GM21360 (cell line): ENCODE measurements at regions not wholly inside any gene's neighbourhood (a gene's known extent, or its start where the extent isn't known, plus 50 kb on each side); places are given as distances from the start of the nearest gene placed in this dataset.
A peak's percentile ranks its signal among the peaks of the same experiment; 100 is the strongest.
"Not testable (repeated sequence)": the region's sequence is repeated elsewhere in the genome, so short reads cannot be mapped to it uniquely, and the experiment has no call there.

Experiments
- ATAC-seq: cut with Tn5 transposase; IDR thresholded peaks from one replicate; pipeline ENCODE4 v1.9.1; 2021; ENCODE audit warnings: mild to moderate bottlenecking, moderate library complexity; ENCODE audit not compliant: unreplicated experiment

DNA sequence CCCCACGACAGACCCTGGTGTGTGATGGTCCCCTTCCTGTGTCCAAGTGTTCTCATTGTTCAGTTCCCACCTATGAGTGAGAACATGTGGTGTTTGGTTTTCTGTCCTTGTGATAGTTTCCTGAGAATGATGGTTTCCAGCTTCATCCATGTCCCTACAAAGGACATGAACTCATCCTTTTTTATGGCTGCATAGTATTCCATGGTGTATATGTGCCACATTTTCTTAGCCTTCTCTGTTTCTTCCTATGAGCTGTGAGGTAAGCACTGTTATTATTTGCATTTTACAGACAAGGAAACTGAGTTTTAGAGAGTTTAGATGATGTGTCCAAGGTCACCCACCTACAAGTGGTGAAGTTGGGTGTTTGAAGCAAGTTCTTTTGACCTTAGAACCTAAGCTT lies 51.1 kb upstream of the BNC1 start:
- ATAC-seq, result not testable (repeated sequence)

- no peak for ATAC-seq
These were observed 54.9 kb upstream of the BNC1 start for GRCh38 chr15:83339396-83339795.

DNA sequence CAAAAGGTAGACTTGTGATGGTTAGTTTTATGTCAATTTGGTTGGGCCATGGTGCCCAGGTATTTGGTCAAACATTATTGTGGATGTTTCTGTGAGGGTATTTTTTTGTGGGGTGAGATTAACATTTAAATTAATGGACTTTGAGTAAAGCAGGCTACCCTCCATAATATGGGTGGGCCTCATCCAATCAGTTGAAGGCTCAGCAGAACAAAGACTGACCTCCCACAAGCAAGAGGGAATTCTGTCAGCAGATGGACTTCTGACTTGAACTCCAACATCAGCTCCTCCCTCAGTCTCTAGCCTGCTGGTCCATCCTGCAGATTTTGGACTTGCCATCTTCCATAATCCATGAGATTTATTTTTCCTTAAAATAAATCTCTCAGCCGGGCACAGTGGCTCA lies 55.6 kb upstream of the BNC1 start:
- no peak for ATAC-seq

DNA sequence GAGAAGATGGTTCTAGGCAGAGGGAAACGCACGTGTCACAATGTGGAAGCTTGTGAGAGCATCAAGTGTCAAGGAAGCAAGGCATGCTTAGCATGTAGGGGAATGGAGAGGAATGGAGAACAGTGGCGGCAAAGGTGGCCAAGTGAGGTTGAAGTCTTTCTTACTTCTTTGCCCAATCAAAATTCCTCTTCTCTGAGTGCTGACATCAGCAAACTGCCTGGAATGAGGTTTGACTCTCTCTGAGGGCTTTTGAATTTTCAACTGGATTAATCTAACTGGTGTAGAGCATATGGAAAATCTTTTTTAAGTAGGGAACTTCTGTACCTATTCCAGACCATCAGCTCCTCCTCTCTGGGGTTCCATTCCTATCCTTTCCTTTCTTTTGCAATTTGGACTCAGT lies 61.9 kb upstream of the BNC1 start:
- no peak for ATAC-seq

GRCh38 chr15:83352119-83352518 lies 67.7 kb upstream of the BNC1 start:
- no peak for ATAC-seq

DNA sequence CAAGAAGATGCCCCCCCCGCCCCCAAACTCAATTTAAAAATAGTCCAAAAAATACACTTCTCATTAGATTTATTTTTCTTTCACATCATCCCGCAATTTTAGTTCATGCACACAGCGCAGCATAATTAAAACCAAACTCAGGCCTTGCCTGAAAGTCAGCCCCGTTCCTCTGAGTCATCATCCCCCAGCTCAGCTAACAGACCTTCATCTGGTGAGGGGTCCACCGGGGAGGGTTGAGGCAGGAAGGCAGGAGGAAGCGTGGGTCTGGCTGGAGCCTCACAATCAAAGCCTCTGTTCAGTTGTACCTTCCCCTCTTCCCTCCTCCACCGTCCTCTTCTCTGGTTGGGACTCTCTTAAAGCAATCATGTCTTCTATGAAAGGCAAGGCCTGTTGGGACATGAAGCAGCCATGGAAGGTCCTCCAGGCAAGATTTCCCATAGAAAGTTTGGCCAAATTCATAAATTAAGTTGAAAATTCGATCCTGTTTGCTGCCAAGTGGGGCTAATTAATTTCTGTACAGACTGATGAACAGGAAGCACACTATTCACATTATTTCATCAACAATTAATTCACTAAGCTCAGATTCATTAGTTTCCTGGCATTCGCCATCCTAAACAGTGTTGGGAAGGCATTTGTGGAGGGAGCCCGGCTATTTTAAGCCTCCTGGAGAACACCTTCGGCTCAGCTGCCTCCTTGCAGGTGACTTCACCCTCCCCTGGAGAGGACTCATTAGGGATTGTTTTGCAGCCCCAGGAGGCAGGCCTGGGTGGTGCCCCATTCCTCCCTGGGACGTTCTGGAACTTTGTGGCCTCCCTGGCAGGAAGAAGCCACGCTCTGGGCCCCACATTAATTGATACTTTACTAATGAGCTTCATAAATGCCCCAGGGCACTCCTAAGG lies 72.3 kb upstream of the BNC1 start:
- ATAC-seq, result no peak

- no peak for ATAC-seq
These were observed 74.6 kb upstream of the BNC1 start for GRCh38 chr15:83358972-83359564.

DNA sequence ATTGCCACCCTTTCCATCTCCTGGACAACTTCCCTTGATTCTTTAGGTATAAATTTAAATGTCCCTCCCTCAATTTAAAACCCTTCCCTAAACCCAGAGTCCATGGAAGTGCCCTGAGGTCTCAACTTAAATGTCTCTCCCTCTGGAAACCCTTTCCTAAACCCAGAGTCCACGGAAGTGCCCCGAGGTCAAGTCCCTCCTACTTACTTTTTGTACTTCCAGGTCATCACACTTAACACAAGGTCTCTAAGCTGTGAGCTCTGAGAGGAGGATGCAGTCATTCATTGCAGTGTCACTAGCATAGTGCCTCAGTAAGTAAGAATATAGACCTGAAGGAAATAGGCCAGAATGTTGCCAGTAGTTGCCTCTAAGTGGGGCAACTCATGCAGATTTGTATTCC lies 78.2 kb upstream of the BNC1 start:
- no peak for ATAC-seq

DNA sequence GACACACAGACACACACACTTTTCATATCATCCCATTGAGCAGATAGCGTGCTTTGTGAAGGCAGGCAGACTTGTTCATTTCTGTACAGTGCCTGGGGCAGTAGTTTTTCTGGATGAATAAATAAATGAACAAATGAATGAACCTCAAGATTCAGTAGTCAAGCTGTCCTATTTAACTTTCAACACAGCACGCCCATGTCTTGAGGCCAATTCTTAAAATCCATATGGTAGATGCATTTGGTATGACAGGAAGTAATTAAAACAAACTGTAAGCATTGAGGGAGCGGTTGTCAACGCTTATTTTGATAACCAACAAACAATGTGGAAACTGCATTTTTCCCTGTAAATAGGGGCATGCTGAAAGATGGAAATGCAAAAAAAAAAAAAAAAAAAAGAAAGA lies 80.0 kb upstream of the BNC1 start:
- no peak for ATAC-seq

- ATAC-seq, result no peak
These were observed 81.0 kb upstream of the BNC1 start for GRCh38 chr15:83365370-83365938.

GRCh38 chr15:83372434-83372891 lies 74.7 kb upstream of the SH3GL3 start:
- no peak for ATAC-seq

GRCh38 chr15:83378921-83379578 lies 68.1 kb upstream of the SH3GL3 start:
- ATAC-seq, result no peak

DNA sequence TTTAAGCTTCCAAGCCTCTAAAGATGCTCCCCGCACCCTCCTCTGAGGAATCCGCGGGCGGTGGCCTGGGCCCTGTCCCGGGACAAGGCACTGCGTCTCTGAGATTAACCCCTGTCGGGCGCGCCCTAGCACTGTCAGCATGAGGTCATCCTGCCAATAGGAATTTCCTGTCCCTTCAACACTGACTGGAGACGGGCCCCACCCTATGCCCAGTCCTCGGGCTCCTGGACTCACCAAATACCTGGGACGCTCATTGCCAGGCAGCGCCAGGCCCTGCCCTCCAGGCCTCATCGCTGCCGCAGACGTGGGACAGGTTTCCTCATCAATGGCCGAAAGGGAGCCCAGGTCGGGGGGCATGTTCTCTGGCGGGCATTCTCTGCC lies 67.6 kb upstream of the SH3GL3 start:
- ATAC-seq, result no peak

DNA sequence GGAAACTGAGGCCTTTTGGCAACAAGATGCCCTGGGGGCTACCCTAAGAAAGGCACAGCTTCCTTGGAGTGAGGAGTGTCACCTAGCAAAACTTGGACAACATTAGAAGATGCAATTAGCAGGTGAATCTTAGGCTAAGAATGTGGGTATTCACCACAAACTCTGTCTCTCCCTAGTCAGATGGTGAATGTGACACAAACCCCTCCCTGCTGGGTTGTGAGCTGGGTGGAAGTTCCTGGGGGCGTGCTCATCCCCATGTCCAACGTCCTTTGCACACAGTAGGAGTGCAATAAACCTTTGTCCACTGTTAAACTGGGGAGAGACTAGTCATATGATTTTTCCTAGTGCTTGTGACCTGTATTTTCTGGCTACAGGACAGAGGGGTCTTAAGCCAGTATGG lies 67.1 kb upstream of the SH3GL3 start:
- ATAC-seq, result no peak

DNA sequence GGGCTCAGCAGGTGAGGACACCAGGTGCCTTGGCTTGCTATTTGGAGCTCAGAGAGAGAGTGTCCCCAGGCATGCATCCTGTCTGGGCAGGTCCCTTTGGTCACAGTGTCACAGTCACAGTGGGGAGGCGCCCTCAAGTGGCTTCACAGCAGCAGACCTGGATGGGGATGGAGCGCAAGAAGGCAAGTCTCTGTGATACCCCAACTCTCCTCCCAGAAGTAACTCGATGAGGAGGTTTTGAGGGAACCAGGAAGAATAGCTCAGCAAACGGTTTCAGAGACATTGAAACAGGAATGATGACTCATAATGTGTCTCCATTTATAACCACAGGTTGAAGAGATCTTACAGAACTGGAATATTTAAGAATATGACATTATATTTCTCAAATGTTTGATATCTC lies 66.5 kb upstream of the SH3GL3 start:
- ATAC-seq, result peak; percentile 89

DNA sequence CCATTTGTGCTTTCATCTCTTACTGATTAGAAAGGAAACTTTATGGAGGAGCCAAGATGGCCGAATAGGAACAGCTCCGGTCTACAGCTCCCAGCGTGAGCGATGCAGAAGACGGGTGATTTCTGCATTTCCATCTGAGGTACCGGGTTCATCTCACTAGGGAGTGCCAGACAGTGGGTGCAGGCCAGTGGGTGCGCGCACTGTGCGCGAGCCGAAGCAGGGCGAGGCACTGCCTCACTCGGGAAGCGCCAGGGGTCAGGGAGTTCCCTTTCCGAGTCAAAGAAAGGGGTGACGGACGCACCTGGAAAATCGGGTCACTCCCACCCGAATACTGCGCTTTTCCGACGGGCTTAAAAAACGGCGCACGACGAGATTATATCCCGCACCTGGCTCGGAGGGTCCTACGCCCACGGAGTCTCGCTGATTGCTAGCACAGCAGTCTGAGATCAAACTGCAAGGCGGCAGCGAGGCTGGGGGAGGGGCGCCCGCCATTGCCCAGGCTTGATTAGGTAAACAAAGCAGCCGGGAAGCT lies 63.5 kb upstream of the SH3GL3 start:
- ATAC-seq, result not testable (repeated sequence)

- no peak for ATAC-seq
These were observed 51.0 kb upstream of the SH3GL3 start for GRCh38 chr15:83396101-83396500.
